ENCODE measurements at regions not wholly inside any gene's neighbourhood (a gene's known extent, or its start where the extent isn't known, plus 50 kb on each side); places are given as distances from the start of the nearest gene placed in this dataset.

- TF ChIP-seq STAT1 (conservative IDR thresholded peaks at IDR 0.05) (no peak), EZH2 (IDR thresholded peaks at IDR 0.05; ENCODE audit: borderline replicate concordance, control insufficient read depth, low read depth, low read length) (no peak)
These were observed 1311.6 kb downstream of the RAPGEF2 start for GRCh38 chr4:160414496-160414895.
